Type B pancreatic cell (in vitro differentiated cells): ENCODE measurements at regions not wholly inside any gene's neighbourhood (a gene's known extent, or its start where the extent isn't known, plus 50 kb on each side); places are given as distances from the start of the nearest gene placed in this dataset.

ENCODE experiments used
- DNase-seq: peaks from one replicate; pipeline ENCODE4 v3.0.0; 2021; ENCODE audit warnings: mixed read lengths; ENCODE audit not compliant: unreplicated experiment; ENCODE audit errors: extremely low spot score
- H3K27ac Mint-ChIP-seq: 2 replicates; pipeline ENCODE4 v1.8.0; 2021; ENCODE audit warnings: mild to moderate bottlenecking, mixed read lengths
- H3K27me3 Mint-ChIP-seq: 2 replicates; pipeline ENCODE4 v1.8.0; 2021; ENCODE audit warnings: mixed read lengths
- H3K36me3 Mint-ChIP-seq: 2 replicates; pipeline ENCODE4 v1.8.0; 2021; ENCODE audit warnings: mixed read lengths
- H3K4me1 Mint-ChIP-seq: one replicate; pipeline ENCODE4 v1.8.0; 2021; ENCODE audit warnings: mixed read lengths; ENCODE audit not compliant: unreplicated experiment
- H3K4me3 Mint-ChIP-seq: 2 replicates; pipeline ENCODE4 v1.8.0; 2021; ENCODE audit warnings: mild to moderate bottlenecking, mixed read lengths
- H3K9me3 Mint-ChIP-seq: 2 replicates; pipeline ENCODE4 v1.8.0; 2021; ENCODE audit warnings: mixed read lengths
- CTCF ChIP-seq: fragments of 200-600 bp; sonication (generic); conservative IDR thresholded peaks from 2 replicates; pipeline ENCODE4 v1.5.0; 2021; ENCODE audit warnings: antibody characterized with exemption, mild to moderate bottlenecking

DNA sequence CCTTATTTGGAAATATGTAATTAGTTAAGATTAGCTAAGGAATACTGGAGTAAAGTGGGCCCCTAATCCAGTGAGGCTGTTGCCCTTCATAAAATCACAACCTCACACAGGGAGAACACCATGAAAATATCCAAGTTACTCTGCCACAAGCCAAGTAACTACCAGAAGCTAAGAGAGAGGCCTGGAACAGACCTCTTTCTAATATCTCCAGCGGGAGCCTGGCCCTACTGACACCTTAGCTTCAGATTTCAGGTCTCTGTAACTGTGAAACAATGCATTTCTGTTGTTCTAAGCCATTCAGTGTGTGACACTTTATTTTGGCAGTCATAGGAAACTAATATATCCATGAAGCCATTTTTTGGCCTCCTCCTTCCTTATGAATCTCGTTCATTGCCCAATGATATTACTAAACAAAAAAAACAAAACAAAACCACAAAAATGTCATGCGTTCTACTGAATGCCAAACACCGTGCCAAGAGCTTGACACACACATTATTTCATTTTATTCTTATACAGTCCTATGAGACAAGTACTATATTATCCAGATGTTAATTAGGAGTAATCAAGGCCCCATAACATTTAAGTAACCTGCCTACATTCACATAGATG is 699.0 kb downstream of the MAT2B start:
- DNase-seq: no peak
- Mint-ChIP-seq H3K27me3 (no peaks in the 10 kb centered on the region), H3K27ac (no peak overlapping the region), H3K4me3 (no peak overlapping the region), H3K4me1 (no peaks in the 10 kb centered on the region), H3K36me3 (no peaks in the 10 kb centered on the region), H3K9me3 (no peaks in the 10 kb centered on the region)
- TF ChIP-seq CTCF: no peak

DNA sequence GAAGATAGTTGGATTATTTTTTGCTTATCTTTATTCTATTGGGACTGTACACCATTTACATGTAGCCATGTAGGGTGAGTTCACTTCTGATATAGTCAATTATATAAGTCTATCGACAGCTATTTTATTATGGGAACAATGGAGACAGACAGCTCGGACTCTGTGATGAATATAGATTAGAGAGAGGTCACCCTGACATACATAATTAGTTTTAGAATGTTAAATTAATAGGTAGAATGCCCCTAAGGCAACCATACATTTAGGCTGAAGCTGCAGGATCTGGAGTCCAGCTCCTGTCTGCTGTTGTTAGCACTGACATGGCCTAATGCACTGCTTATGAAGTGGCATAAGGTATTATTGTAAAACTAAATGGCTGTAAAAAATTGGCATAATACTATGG is 700.8 kb downstream of the MAT2B start:
- no peak overlapping the region for H3K4me3 Mint-ChIP-seq
- H3K9me3 Mint-ChIP-seq: no peaks in the 10 kb centered on the region
- H3K27ac Mint-ChIP-seq: no peak overlapping the region
- H3K27me3 Mint-ChIP-seq: no peaks in the 10 kb centered on the region
- H3K36me3 Mint-ChIP-seq: no peaks in the 10 kb centered on the region
- DNase-seq: no peak
- no peak for TF ChIP-seq CTCF
- H3K4me1 Mint-ChIP-seq: no peaks in the 10 kb centered on the region

DNA sequence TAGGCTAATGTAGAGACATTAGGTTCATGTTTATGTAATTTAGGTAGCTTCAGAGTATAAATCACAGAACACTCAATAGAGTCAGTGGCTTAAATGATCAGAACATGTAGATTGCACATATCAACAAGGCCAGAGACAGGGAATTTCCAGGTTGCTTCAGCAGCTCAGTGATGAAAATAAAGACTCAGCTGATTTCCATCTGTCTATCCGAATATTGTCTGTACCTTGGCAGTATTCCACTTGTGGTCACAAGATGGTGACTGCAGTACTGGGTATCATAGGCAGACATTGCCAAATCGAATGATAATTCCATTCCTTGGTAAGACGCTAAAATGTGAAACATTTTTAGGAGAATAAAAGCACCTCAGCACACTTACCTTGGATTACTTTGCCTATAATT is 702.2 kb downstream of the MAT2B start:
- Mint-ChIP-seq H3K27me3 (no peaks in the 10 kb centered on the region), H3K36me3 (no peaks in the 10 kb centered on the region), H3K9me3 (no peaks in the 10 kb centered on the region), H3K27ac (no peak overlapping the region), H3K4me3 (no peak overlapping the region), H3K4me1 (no peaks in the 10 kb centered on the region)
- no peak for DNase-seq
- TF ChIP-seq CTCF: no peak

DNA sequence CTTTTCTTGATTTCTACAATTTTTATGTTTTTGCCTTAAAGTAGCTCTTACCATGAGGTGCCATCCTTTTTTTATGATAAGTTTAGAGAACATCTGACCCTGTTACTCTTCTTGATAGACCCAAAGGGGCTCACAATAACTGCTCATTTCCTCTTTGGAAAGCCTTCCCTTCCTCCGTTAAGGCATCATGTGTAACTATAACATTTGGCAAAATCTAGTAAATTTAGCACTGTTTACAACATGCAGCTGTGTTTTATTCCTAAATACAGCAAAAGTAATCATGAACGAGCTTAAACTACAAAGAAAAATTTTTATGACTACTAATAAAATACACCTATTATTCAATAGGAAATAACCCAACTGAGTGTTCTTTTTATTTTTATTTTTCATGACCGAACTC is 705.1 kb downstream of the MAT2B start:
- no peak for DNase-seq
- Mint-ChIP-seq H3K4me3 (no peak overlapping the region), H3K27me3 (no peaks in the 10 kb centered on the region), H3K27ac (no peak overlapping the region), H3K4me1 (no peaks in the 10 kb centered on the region), H3K9me3 (no peaks in the 10 kb centered on the region), H3K36me3 (no peaks in the 10 kb centered on the region)
- no peak for TF ChIP-seq CTCF

DNA sequence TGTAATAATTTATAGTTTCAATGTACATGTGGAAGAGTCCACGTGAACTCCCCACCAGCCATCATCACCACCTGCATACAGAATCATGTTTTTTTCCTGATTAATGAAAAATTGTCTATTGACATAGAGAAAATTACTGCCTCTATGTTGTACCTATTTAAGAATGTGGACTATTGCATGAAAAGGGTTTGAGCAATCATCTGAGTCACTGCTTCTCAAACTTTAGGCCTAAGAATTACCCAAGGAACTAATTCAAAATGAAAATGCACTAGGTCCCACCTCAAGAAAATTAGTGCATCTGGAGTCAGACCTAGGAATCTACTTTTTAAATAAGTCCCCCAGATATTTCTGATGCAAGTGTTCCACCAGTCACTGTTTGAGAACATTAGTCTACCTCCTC is 709.3 kb downstream of the MAT2B start:
- no peaks in the 10 kb centered on the region for H3K27me3 Mint-ChIP-seq
- H3K9me3 Mint-ChIP-seq: peaks cover 6% of the 10 kb centered on the region
- no peaks in the 10 kb centered on the region for H3K4me1 Mint-ChIP-seq
- no peak for DNase-seq
- no peak overlapping the region for H3K27ac Mint-ChIP-seq
- H3K4me3 Mint-ChIP-seq: no peak overlapping the region
- no peaks in the 10 kb centered on the region for H3K36me3 Mint-ChIP-seq
- TF ChIP-seq CTCF: no peak

DNA sequence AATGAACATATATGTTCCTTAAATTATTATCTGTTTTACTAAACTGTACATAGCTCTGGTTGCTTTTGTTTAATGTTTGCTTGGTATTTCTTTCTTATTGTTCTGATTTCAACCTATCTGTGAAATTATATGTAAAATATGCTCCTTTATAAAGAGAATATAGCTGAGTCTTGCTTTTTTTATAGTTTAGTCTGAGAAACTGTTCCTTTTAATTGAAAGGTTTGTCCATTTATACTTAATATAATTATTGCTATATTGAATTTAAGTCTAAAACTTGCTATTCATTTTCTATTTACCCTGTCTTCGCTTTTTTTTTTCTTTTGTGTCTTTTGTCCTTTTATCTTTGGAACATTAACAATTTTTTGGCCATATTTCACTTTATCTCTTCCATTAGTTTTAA is 712.0 kb downstream of the MAT2B start:
- no peak for TF ChIP-seq CTCF

More for the DNA sequence above, 712.0 kb downstream of the MAT2B start:
- Mint-ChIP-seq H3K9me3 (peaks cover 6% of the 10 kb centered on the region), H3K27ac (no peak overlapping the region), H3K4me3 (no peak overlapping the region), H3K36me3 (no peaks in the 10 kb centered on the region), H3K27me3 (no peaks in the 10 kb centered on the region), H3K4me1 (no peaks in the 10 kb centered on the region)
- no peak for DNase-seq
